ENCODE measurements at regions not wholly inside any gene's neighbourhood (a gene's known extent, or its start where the extent isn't known, plus 50 kb on each side); places are given as distances from the start of the nearest gene placed in this dataset.

DNA sequence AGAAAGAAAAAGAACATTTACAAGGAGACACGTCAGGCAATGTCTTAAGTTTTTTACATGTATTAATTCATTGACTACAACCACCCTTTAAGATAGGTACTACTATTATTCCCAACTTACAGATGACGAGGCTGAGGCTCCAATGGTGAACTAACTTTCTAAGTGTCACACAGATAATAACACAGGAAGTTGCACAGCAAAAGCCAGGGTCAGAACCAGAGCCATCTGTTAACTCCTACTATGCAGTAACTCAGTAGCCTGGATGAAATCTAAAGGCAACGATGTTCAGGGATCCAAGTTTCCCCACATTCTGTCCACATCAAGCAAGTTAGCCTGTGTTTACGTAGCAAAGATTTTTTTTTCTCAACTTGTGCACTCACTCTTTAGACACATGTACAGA, 371.7 kb downstream of the PTPRC start:
- H3K4me1 ChIP-seq (ENCODE audit: control insufficient read depth, insufficient read depth, low read length), result no peaks in the 10 kb centered on the region
- no peaks in the 10 kb centered on the region for H3K9me3 ChIP-seq (ENCODE audit: control insufficient read depth, insufficient read depth, low read depth, low read length)
- ATAC-seq (no peak), DNase-seq (ENCODE audit: low read depth, low spot score) (no peak)
- POLR2A ChIA-PET, result interaction anchor here (0.6 kb wide), 1 partner anchor 220 kb away, joined by 3 read pairs; no protein-coding TSS in a partner anchor
- TF ChIP-seq REST (IDR thresholded peaks at IDR 0.05; ENCODE audit: insufficient read depth in 1 of 2, low read depth in 2 of 2, low read length in 1 of 2), result no peak
- TF ChIP-seq TCF7L2 (IDR thresholded peaks at IDR 0.05; ENCODE audit: low read depth, low read length), result no peak
- TF ChIP-seq CTCF (IDR thresholded peaks at IDR 0.05), result no peak
- H3K4me3 ChIP-seq (ENCODE audit: low read depth in 2 of 2, low read length in 2 of 2), result no peak overlapping the region
- no peaks in the 10 kb centered on the region for H3K36me3 ChIP-seq (ENCODE audit: control insufficient read depth, insufficient read depth, low read length)
- H3K27ac ChIP-seq (ENCODE audit: low read length), result no peak overlapping the region
- no peaks in the 10 kb centered on the region for H3K27me3 ChIP-seq (ENCODE audit: control insufficient read depth, insufficient read depth, low read length)
- intact Hi-C loops (cut with micrococcal nuclease; ENCODE audit: unreplicated experiment) (no loop called here), in situ Hi-C loops (cut with HindIII; ENCODE audit: low pct_unique_long_range_greater_than_20kb, low sequenced_read_pairs) (no loop called here)
- no TSS peak for BruUV-seq (replicated peaks)
- CTCF ChIA-PET, result no interaction called here

- ATAC-seq (no peak), DNase-seq (ENCODE audit: low read depth, low spot score) (no peak)
- TF ChIP-seq SIN3A (IDR thresholded peaks at IDR 0.05; ENCODE audit: borderline replicate concordance, insufficient read depth, low read depth, low read length) (no peak), TCF7L2 (IDR thresholded peaks at IDR 0.05; ENCODE audit: low read depth, low read length) (no peak), REST (IDR thresholded peaks at IDR 0.05; ENCODE audit: insufficient read depth in 1 of 2, low read depth in 2 of 2, low read length in 1 of 2) (no peak), CTCF (IDR thresholded peaks at IDR 0.05) (no peak), POLR2AphosphoS5 (IDR thresholded peaks at IDR 0.05; ENCODE audit: low read depth, low read length) (no peak)
- intact Hi-C loops (cut with micrococcal nuclease; ENCODE audit: unreplicated experiment) (no loop called here), in situ Hi-C loops (cut with HindIII; ENCODE audit: low pct_unique_long_range_greater_than_20kb, low sequenced_read_pairs) (no loop called here)
- Histone ChIP-seq H3K4me1 (ENCODE audit: control insufficient read depth, insufficient read depth, low read length) (no peaks in the 10 kb centered on the region), H3K27me3 (ENCODE audit: control insufficient read depth, insufficient read depth, low read length) (no peaks in the 10 kb centered on the region), H3K4me3 (ENCODE audit: low read depth in 2 of 2, low read length in 2 of 2) (no peak overlapping the region), H3K9me3 (ENCODE audit: control insufficient read depth, insufficient read depth, low read depth, low read length) (no peaks in the 10 kb centered on the region), H3K36me3 (ENCODE audit: control insufficient read depth, insufficient read depth, low read length) (no peaks in the 10 kb centered on the region), H3K27ac (ENCODE audit: low read length) (no peak overlapping the region)
- POLR2A ChIA-PET, result interaction anchor here (0.6 kb wide), 1 partner anchor 219 kb away, joined by 3 read pairs; no protein-coding TSS in a partner anchor
- BruUV-seq (replicated peaks), result no TSS peak
- CTCF ChIA-PET, result no interaction called here
Observed at GRCh38 chr1:199010933-199011332, 372.1 kb downstream of the PTPRC start.
